A204.1 (cell line): ENCODE measurements at regions not wholly inside any gene's neighbourhood (a gene's known extent, or its start where the extent isn't known, plus 50 kb on each side); places are given as distances from the start of the nearest gene placed in this dataset.

ENCODE experiments used
- FAIRE-seq: peaks from 2 replicates; lab custom pipeline; 2012; peaks lifted over from hg19 to GRCh38; lab: Jason Lieb, UNC

- FAIRE-seq: no peak
Observed at GRCh38 chr6:92945799-92946198, 473.6 kb downstream of the EPHA7 start.

GRCh38 chr6:92944132-92944531, 475.2 kb downstream of the EPHA7 start:
- no peak for FAIRE-seq

GRCh38 chr6:92942549-92942948, 476.8 kb downstream of the EPHA7 start:
- FAIRE-seq: no peak

- no peak for FAIRE-seq
Observed at GRCh38 chr6:92934625-92935024, 484.7 kb downstream of the EPHA7 start.

- FAIRE-seq: no peak
Observed at GRCh38 chr6:92930171-92930570, 489.2 kb downstream of the EPHA7 start.

GRCh38 chr6:92922216-92922806, 497.0 kb downstream of the EPHA7 start:
- FAIRE-seq: no peak

- no peak for FAIRE-seq
Observed at GRCh38 chr6:92915466-92915865, 503.9 kb downstream of the EPHA7 start.

- no peak for FAIRE-seq
Observed at GRCh38 chr6:92911301-92911700, 508.1 kb downstream of the EPHA7 start.

GRCh38 chr6:92910646-92911045, 508.7 kb downstream of the EPHA7 start:
- FAIRE-seq: no peak

- no peak for FAIRE-seq
Observed at GRCh38 chr6:92906385-92906784, 513.0 kb downstream of the EPHA7 start.

- no peak for FAIRE-seq
Observed at GRCh38 chr6:92893741-92894140, 525.6 kb downstream of the EPHA7 start.

GRCh38 chr6:92892626-92893170, 526.7 kb downstream of the EPHA7 start:
- FAIRE-seq: no peak

GRCh38 chr6:92888316-92888715, 531.0 kb downstream of the EPHA7 start:
- FAIRE-seq: no peak

GRCh38 chr6:92887871-92888270, 531.5 kb downstream of the EPHA7 start:
- no peak for FAIRE-seq

GRCh38 chr6:92879526-92879925, 539.8 kb downstream of the EPHA7 start:
- no peak for FAIRE-seq

- FAIRE-seq: no peak
Observed at GRCh38 chr6:92864966-92865555, 554.3 kb downstream of the EPHA7 start.

GRCh38 chr6:92849636-92850035, 569.7 kb downstream of the EPHA7 start:
- FAIRE-seq: no peak

- FAIRE-seq: no peak
Observed at GRCh38 chr6:92848901-92849300, 570.5 kb downstream of the EPHA7 start.

GRCh38 chr6:92848459-92848858, 570.9 kb downstream of the EPHA7 start:
- FAIRE-seq: no peak

- FAIRE-seq: no peak
Observed at GRCh38 chr6:92847988-92848387, 571.4 kb downstream of the EPHA7 start.

- no peak for FAIRE-seq
Observed at GRCh38 chr6:92840246-92840930, 579.0 kb downstream of the EPHA7 start.

- peak; percentile 87 for FAIRE-seq
Observed at GRCh38 chr6:92828788-92829187, 590.6 kb downstream of the EPHA7 start.

GRCh38 chr6:92827104-92827503, 592.3 kb downstream of the EPHA7 start:
- no peak for FAIRE-seq

- FAIRE-seq: no peak
Observed at GRCh38 chr6:92826633-92827032, 592.7 kb downstream of the EPHA7 start.
